Coronary artery (tissue), 2 donors: ENCODE measurements at regions not wholly inside any gene's neighbourhood (a gene's known extent, or its start where the extent isn't known, plus 50 kb on each side); places are given as distances from the start of the nearest gene placed in this dataset.

ENCODE experiments used
- DNase-seq: peaks from one replicate; pipeline ENCODE4 v3.0.0-alpha.2; 2017; ENCODE audit warnings: low spot score
- H3K27ac ChIP-seq, 2 donors: fragments of 200-600 bp; sonication (generic); one replicate each; pipeline ENCODE4 v1.5.1; 2016 to 2019
- H3K4me3 ChIP-seq: fragments of 200-600 bp; sonication (generic); 2 replicates; pipeline ENCODE4 v1.5.1; 2016; ENCODE audit warnings: mild to moderate bottlenecking, moderate library complexity
- CTCF ChIP-seq: fragments of 200-600 bp; sonication (generic); IDR thresholded peaks from one replicate; pipeline ENCODE4 v1.5.1; 2019; ENCODE audit warnings: antibody characterized with exemption

GRCh38 chr9:31445357-31445756, 939.1 kb upstream of the ACO1 start:
- DNase-seq = no peak
- no peak for TF ChIP-seq CTCF
- H3K27ac ChIP-seq = no peak overlapping the region
- no peak overlapping the region for H3K4me3 ChIP-seq

- no peak for DNase-seq
- Histone ChIP-seq H3K27ac (no peak overlapping the region), H3K4me3 (no peak overlapping the region)
- no peak for TF ChIP-seq CTCF
Measured at GRCh38 chr9:31445960-31446359, 938.5 kb upstream of the ACO1 start.

DNA sequence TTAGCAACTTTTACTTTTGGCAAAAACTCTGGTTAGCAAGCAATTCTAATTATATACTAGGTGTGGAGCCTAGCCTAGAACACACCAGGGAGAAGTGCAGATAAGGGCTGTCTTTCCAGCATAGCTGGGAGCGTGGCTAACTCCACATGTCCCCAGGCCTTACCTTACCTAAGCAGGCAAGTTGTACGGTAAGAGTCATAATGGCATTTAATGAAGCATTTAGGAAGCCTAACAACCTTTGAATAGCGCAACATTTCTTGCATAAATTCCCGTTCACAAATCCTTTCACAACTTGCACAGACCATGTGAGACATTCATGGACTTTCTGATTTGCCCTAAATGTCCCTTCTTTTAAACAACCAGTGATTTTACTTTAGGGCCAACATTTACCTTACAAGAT, 917.4 kb upstream of the ACO1 start:
- no peak for DNase-seq
- TF ChIP-seq CTCF = no peak
- no peak overlapping the region for H3K4me3 ChIP-seq
- no peak overlapping the region for H3K27ac ChIP-seq

DNA sequence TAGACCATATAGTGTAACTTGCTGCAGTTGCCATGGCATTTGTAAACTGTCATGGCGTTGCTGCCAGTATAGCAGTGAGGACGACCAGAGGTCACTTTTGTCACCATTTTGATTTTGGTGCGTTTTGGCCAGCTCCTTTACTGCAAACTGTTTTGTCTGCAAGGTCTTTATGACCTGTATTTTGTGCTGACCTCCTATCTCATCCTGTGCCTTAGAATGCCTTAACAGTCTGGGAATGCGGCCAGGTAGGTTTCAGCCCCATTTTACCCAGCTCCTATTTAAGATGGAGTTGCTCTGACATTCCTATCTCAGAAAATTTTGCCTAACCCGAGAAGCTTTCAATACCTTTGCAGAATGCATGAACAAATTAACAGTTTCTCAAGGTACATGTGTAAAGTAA, 914.4 kb upstream of the ACO1 start:
- TF ChIP-seq CTCF = no peak

GRCh38 chr9:31471010-31471409, 913.4 kb upstream of the ACO1 start:
- Histone ChIP-seq H3K27ac (no peak overlapping the region), H3K4me3 (no peak overlapping the region)
- TF ChIP-seq CTCF = no peak
- no peak for DNase-seq

More for the DNA sequence above, 914.4 kb upstream of the ACO1 start:
- no peak for DNase-seq
- no peak overlapping the region for H3K4me3 ChIP-seq
- H3K27ac ChIP-seq = no peak overlapping the region

DNA sequence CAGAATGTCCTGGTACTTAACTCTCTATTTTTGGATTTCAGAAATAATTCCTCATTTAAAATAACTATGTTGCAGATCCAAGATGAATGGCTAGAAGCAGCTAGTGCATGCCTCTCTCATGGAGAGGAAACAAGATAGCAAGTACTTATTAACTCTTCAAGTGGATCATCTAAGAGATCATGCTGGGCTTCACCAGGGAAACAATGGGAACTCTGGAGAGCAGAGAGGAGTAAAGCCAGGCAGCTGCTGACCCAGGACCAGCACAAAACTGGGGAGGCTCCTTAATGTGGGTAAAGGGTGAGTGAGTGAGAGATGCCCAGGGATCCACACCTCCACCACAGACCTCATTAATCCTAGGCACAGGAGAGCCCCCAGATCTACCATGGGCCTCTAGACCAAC, 897.8 kb upstream of the ACO1 start:
- H3K4me3 ChIP-seq = no peak overlapping the region
- H3K27ac ChIP-seq = no peak overlapping the region
- DNase-seq = no peak
- TF ChIP-seq CTCF = no peak

DNA sequence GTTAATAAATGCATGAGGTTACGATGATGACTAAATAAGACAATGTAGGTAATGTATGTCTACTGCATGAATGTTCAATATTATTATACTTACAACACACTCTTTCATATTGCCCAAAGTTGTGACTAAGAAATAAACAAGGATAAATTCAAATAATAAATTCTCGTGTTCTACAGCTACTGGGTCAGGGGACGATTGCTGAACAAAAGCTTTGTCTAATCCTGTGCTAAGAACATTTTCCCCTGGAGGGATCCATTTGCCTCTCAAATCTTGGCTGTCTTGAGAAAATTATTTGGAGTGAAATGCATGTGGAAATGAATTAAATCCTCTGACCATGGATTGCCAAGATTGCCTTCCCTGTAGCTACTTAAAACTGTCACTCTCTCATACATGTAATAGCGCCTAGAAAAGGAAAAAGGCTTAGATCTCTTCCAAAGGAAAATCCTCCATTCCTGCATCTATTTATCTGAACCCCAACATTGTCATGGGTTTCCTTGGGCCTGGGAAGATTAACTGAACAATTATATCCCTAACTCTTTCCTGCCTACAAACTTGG, 893.8 kb upstream of the ACO1 start:
- no peak for TF ChIP-seq CTCF
- no peak for DNase-seq
- Histone ChIP-seq H3K27ac (no peak overlapping the region), H3K4me3 (no peak overlapping the region)
